ENCODE measurements at regions not wholly inside any gene's neighbourhood (a gene's known extent, or its start where the extent isn't known, plus 50 kb on each side); places are given as distances from the start of the nearest gene placed in this dataset.

DNA sequence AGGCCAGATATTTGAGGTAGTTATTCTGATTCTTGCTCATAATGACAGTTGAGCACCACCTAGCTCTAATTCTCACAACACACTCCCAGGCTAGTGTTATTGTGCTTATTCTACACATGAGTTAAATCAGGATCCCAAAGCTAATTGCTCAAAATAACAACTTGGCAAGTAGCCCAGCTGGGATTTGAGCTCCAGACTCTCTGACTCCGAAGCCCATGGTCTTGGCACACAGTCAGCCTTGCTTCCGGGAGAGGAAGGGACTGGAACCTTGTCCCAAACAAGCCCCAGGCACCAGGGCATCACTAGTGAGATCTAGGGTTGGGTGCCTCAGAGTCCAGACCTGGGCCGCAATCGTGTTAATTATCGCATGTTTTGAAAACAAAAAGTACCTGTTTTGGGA is 101.4 kb downstream of the GPAM start:
- DNase-seq: no peak
- no peaks in the 10 kb centered on the region for H3K9me3 ChIP-seq (ENCODE audit: insufficient read depth, low read depth)
- no peaks in the 10 kb centered on the region; the same call in 1 of the 2 replicates for H4K20me1 ChIP-seq (ENCODE audit: insufficient read depth)
- no TSS peak for BruUV-seq (replicated peaks)
- H2AFZ ChIP-seq: no peak overlapping the region
- no peaks in the 10 kb centered on the region for H3K79me2 ChIP-seq (ENCODE audit: low read depth)
- intact Hi-C loops (cut with micrococcal nuclease; ENCODE audit: unreplicated experiment): no loop called here
- ChIA-PET CTCF (no interaction called here), POLR2A (ENCODE audit: unreplicated experiment) (no interaction called here)
- no peak for TF ChIP-seq EZH2 (IDR thresholded peaks at IDR 0.05; ENCODE audit: low read depth)
- TF ChIP-seq, protein P1, sequence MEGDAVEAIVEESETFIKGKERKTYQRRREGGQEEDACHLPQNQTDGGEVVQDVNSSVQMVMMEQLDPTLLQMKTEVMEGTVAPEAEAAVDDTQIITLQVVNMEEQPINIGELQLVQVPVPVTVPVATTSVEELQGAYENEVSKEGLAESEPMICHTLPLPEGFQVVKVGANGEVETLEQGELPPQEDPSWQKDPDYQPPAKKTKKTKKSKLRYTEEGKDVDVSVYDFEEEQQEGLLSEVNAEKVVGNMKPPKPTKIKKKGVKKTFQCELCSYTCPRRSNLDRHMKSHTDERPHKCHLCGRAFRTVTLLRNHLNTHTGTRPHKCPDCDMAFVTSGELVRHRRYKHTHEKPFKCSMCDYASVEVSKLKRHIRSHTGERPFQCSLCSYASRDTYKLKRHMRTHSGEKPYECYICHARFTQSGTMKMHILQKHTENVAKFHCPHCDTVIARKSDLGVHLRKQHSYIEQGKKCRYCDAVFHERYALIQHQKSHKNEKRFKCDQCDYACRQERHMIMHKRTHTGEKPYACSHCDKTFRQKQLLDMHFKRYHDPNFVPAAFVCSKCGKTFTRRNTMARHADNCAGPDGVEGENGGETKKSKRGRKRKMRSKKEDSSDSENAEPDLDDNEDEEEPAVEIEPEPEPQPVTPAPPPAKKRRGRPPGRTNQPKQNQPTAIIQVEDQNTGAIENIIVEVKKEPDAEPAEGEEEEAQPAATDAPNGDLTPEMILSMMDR (conservative IDR thresholded peaks at IDR 0.05): no peak
- H3K4me3 ChIP-seq: no peak overlapping the region
- no peak overlapping the region for H3K4me2 ChIP-seq
- H3K36me3 ChIP-seq (ENCODE audit: low read depth): no peaks in the 10 kb centered on the region
- H3K4me1 ChIP-seq (replicated peaks; ENCODE audit: insufficient read depth): no peaks in the 10 kb centered on the region
- no peaks in the 10 kb centered on the region for H3K9me2 ChIP-seq (ENCODE audit: insufficient read depth)
- no peak overlapping the region for H3K27ac ChIP-seq
- H3F3A ChIP-seq (ENCODE audit: insufficient read depth, low read depth): no peaks in the 10 kb centered on the region
- peaks cover 9% of the 10 kb centered on the region; the same call in 1 of the 2 replicates for H3K27me3 ChIP-seq (ENCODE audit: insufficient read depth, low read depth)

DNA sequence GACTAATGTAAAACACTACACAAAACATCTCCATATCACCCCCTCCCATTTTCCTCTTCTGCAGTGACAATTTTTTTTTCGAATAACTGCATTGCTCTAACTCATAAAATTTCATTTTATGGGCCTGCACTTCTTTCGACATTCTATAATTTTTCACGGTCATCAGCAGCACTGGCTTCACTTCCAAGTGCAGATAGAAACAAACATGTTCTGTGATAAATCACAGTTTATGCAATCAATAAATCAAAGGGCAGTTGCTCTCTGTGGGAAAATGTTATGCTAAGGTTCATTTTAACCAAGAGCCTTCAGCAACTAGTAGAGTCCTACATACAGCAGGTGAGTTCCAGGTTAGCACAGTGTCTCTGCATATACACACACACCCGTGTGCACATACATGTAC is 100.1 kb downstream of the GPAM start:
- Histone ChIP-seq H3K27ac (no peak overlapping the region), H2AFZ (no peak overlapping the region), H3K79me2 (ENCODE audit: low read depth) (no peaks in the 10 kb centered on the region), H3K4me2 (no peak overlapping the region), H3F3A (ENCODE audit: insufficient read depth, low read depth) (no peaks in the 10 kb centered on the region), H3K9me2 (ENCODE audit: insufficient read depth) (no peaks in the 10 kb centered on the region), H3K4me3 (no peak overlapping the region), H4K20me1 (ENCODE audit: insufficient read depth) (no peaks in the 10 kb centered on the region; the same call in 1 of the 2 replicates), H3K27me3 (ENCODE audit: insufficient read depth, low read depth) (peaks cover 20% of the 10 kb centered on the region; the same call in 1 of the 2 replicates), H3K36me3 (ENCODE audit: low read depth) (no peaks in the 10 kb centered on the region), H3K4me1 (replicated peaks; ENCODE audit: insufficient read depth) (no peaks in the 10 kb centered on the region), H3K9me3 (ENCODE audit: insufficient read depth, low read depth) (no peaks in the 10 kb centered on the region)
- no peak for DNase-seq
- POLR2A ChIA-PET (ENCODE audit: unreplicated experiment): no interaction called here
- intact Hi-C loops (cut with micrococcal nuclease; ENCODE audit: unreplicated experiment): no loop called here
- TF ChIP-seq EZH2 (IDR thresholded peaks at IDR 0.05; ENCODE audit: low read depth): no peak
- TF ChIP-seq, protein P1 (conservative IDR thresholded peaks at IDR 0.05): no peak
- no TSS peak for BruUV-seq (replicated peaks)
- CTCF ChIA-PET: no interaction called here

DNA sequence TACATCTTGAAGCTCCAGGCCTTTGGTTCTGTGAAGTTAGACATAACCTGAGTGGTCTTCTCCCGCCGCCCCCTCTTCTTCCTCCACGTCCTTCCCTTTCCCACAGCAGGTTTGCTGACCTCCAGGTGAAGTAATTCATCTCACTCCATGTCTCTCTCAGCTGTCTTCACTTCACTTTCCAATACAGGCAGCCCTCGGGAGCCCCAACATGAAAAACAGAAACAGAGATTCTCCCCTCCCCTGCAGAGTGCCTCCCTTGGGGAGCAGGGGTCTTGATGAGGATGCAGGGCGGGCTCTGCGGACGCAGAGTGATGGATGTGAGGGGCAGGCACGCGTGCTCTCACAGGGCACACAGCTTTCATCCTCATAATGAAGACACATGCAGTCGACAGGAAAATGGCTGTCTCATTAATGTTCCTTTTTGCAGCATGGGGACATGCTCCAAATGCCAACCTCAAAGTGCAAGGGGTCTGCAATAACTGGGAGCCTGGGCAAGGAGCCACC is 95.6 kb downstream of the GPAM start:
- no peak overlapping the region for H3K4me2 ChIP-seq
- H4K20me1 ChIP-seq (ENCODE audit: insufficient read depth): no peaks in the 10 kb centered on the region; the same call in 1 of the 2 replicates
- ChIA-PET CTCF (no interaction called here), POLR2A (ENCODE audit: unreplicated experiment) (no interaction called here)
- no TSS peak for BruUV-seq (replicated peaks)
- H3K9me2 ChIP-seq (ENCODE audit: insufficient read depth): no peaks in the 10 kb centered on the region
- intact Hi-C loops (cut with micrococcal nuclease; ENCODE audit: unreplicated experiment): no loop called here
- no peak for DNase-seq
- no peak overlapping the region for H3K4me3 ChIP-seq
- no peaks in the 10 kb centered on the region for H3K4me1 ChIP-seq (replicated peaks; ENCODE audit: insufficient read depth)
- no peaks in the 10 kb centered on the region for H3F3A ChIP-seq (ENCODE audit: insufficient read depth, low read depth)
- H3K27ac ChIP-seq: no peak overlapping the region
- H3K79me2 ChIP-seq (ENCODE audit: low read depth): no peaks in the 10 kb centered on the region
- no peaks in the 10 kb centered on the region for H3K9me3 ChIP-seq (ENCODE audit: insufficient read depth, low read depth)
- TF ChIP-seq, protein P1 (conservative IDR thresholded peaks at IDR 0.05): no peak
- no peak for TF ChIP-seq EZH2 (IDR thresholded peaks at IDR 0.05; ENCODE audit: low read depth)
- H3K36me3 ChIP-seq (ENCODE audit: low read depth): no peaks in the 10 kb centered on the region
- no peak overlapping the region for H2AFZ ChIP-seq
- H3K27me3 ChIP-seq (ENCODE audit: insufficient read depth, low read depth): peaks cover 28% of the 10 kb centered on the region; the same call in 1 of the 2 replicates
